KOPT-K1 (cell line): ENCODE measurements at regions not wholly inside any gene's neighbourhood (a gene's known extent, or its start where the extent isn't known, plus 50 kb on each side); places are given as distances from the start of the nearest gene placed in this dataset.
"Not testable (repeated sequence)": the region's sequence is repeated elsewhere in the genome, so short reads cannot be mapped to it uniquely, and the experiment has no call there.

Experiments used
- H3K27ac ChIP-seq: fragments of 200-600 bp; sonication (generic); 2 replicates; pipeline ENCODE4 v1.5.1; 2016; ENCODE audit warnings: antibody characterized with exemption, mild to moderate bottlenecking, low read depth, low read length; ENCODE audit not compliant: poor library complexity, severe bottlenecking
- H3K36me3 ChIP-seq: fragments of 200-600 bp; sonication (generic); 2 replicates; pipeline ENCODE4 v1.5.1; 2017; ENCODE audit warnings: antibody characterized with exemption, mild to moderate bottlenecking, low read length, moderate library complexity; ENCODE audit not compliant: insufficient read depth
- H3K9me3 ChIP-seq: fragments of 200-600 bp; sonication (generic); 2 replicates; pipeline ENCODE4 v1.5.1; 2017; ENCODE audit warnings: antibody characterized with exemption, low read length, mild to moderate bottlenecking; ENCODE audit not compliant: insufficient read depth, poor library complexity, severe bottlenecking

DNA sequence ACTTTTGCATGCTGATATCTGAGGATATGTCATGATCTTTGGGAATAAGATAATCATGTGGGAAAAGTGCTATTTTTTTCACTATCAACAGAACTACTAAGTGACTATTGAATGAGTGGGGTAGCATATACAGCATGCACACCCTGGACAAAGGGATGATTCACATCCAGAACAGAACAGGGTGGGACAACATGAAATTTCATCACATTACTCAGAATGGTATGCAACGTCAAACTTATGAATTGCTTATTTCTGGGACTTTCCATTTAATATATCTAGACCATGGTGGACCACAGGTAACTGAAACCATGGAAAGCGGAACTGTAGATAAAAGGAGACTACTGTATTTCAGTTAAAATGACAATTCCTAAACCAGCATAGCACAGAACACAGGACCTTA lies 370.0 kb downstream of the HINT1 start:
- Histone ChIP-seq H3K36me3 (no peaks in the 10 kb centered on the region), H3K9me3 (no peaks in the 10 kb centered on the region), H3K27ac (no peak overlapping the region)

- Histone ChIP-seq H3K9me3 (no peaks in the 10 kb centered on the region), H3K36me3 (no peaks in the 10 kb centered on the region), H3K27ac (no peak overlapping the region)
Observed at GRCh38 chr5:130777794-130778193, 387.3 kb downstream of the HINT1 start.

DNA sequence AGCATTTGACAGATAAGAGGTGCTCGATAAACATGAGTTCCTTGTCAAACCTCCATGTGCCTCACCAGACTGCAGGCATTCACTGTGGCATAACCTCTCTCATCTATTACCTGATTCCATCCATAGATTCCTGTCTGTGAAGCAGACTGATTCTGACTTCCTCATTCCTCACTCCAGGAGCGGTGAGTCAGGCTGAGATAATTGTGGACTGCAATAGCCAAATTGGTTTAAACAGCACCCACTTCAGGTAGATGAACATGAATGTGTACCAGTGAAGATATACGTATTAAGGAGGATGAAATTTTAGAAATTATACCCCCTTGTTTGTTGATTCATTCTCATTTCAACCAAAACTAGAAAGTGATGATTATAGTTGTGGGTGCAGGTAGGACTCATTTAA lies 391.2 kb downstream of the HINT1 start:
- Histone ChIP-seq H3K27ac (no peak overlapping the region), H3K36me3 (no peaks in the 10 kb centered on the region), H3K9me3 (no peaks in the 10 kb centered on the region)

DNA sequence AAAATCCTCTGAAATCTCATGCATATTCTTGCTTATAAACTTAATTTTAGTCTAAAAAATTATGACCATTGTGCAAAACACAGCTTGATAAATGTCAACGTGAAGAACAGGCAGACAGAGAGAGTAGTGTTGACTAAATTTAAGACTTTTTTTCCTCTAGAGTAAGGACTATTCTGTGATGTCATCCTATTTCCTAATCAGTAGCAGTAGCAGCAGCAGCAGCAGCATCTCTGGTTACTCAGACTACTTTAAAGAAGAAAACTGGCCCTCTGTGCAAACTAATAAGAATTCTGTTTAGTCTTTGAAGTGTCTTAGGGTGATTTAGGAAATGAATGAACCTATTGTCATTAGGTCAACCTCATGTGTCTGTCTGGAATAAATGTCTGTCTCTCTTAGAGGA lies 403.0 kb downstream of the HINT1 start:
- Histone ChIP-seq H3K27ac (no peak overlapping the region), H3K36me3 (no peaks in the 10 kb centered on the region), H3K9me3 (no peaks in the 10 kb centered on the region)

- H3K27ac ChIP-seq = no peak overlapping the region
Observed at GRCh38 chr5:130759061-130759460, 406.0 kb downstream of the HINT1 start.

GRCh38 chr5:130747556-130747955 lies 417.5 kb downstream of the HINT1 start:
- no peak overlapping the region for H3K27ac ChIP-seq
- H3K9me3 ChIP-seq = no peaks in the 10 kb centered on the region
- no peaks in the 10 kb centered on the region for H3K36me3 ChIP-seq

More at GRCh38 chr5:130759061-130759460, 406.0 kb downstream of the HINT1 start:
- Histone ChIP-seq H3K9me3 (no peaks in the 10 kb centered on the region), H3K36me3 (no peaks in the 10 kb centered on the region)

DNA sequence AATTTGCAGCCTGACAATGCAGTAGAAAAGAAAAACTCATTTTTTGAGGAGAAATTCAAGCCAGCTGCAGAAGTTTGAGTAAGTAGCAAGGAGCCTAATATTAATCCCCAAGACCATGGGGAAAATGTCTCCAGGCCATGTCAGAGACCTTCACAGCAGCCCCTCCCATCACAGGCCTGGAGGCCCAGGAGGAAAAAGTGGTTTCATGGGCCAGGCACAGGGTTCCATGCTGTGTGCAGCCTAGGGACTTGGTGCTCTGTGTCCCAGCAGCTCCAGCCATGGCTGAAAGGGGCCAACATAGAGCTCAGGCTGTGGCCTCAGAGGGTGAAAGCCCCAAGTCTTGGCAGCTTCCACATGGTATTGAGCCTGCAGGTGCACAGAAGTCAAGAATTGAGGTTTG lies 418.4 kb downstream of the HINT1 start:
- not testable (repeated sequence) for H3K36me3 ChIP-seq, H3K27ac ChIP-seq, H3K9me3 ChIP-seq

DNA sequence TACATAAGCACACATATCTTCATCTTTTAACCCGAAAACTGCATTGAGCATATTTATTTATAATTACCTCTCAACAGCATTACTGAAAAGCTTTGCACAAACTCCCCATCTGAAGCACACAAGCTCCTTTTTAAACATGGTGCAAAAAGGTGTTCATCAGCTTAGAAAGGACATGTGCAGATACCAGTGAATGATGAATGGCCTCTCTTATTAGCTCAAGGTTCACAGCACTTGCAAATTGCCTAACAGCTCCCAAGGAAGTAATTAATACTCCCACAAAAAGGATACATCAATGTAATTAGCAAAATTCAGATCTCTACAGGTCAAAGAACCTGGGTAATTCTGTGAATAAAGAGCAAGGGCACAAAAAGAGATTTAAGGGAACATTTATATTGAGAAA lies 422.0 kb downstream of the HINT1 start:
- H3K36me3 ChIP-seq = no peaks in the 10 kb centered on the region
- H3K27ac ChIP-seq = no peak overlapping the region
- peaks cover 7% of the 10 kb centered on the region for H3K9me3 ChIP-seq

DNA sequence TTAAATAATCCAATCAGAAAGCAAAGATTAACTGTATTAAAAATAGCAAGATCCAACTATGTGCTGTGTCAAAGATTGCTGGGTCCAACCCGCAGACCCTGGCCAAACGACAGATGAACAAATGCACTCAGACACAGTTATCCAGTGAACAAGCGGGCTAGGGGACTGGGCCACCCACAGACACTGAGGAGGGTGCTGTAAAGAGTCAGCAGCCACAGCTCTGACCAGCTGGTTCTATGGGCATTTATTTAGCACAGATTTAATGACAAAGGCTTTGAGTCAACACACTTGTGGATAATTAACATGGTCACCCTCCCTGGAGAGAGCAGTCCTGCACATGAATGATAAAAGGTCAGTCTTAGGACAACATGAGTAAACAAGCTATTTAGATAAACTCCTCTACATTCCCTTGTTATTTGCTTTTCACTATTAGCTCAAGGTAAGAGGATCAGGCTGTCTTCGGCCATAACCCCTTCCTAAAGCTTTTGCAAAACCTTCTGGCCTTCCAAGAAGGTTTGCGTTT lies 424.9 kb downstream of the HINT1 start:
- Histone ChIP-seq H3K9me3 (peaks cover 7% of the 10 kb centered on the region), H3K27ac (no peak overlapping the region), H3K36me3 (no peaks in the 10 kb centered on the region)

- Histone ChIP-seq H3K9me3 (no peaks in the 10 kb centered on the region), H3K36me3 (no peaks in the 10 kb centered on the region), H3K27ac (no peak overlapping the region)
Observed at GRCh38 chr5:130731839-130732238, 433.2 kb downstream of the HINT1 start.

DNA sequence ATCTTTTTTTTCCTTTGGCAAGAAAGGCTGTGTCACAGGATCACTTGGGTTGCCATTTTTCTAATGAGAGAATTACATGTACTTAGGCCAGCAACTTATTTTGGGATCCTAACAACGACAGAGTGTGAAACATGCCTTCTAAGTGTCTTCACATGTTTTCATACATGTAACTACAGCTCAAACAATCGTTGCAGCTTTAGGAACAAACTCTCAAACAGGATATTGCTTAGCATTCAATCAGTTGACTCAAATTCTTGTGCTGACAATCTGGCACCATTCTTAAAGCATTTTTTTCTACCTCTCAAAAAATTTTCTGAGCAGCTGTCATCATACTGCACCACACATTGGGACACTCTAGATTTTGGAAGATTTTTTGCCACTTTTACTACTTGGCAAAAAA lies 435.5 kb downstream of the HINT1 start:
- Histone ChIP-seq H3K36me3 (no peaks in the 10 kb centered on the region), H3K27ac (no peak overlapping the region), H3K9me3 (no peaks in the 10 kb centered on the region)

DNA sequence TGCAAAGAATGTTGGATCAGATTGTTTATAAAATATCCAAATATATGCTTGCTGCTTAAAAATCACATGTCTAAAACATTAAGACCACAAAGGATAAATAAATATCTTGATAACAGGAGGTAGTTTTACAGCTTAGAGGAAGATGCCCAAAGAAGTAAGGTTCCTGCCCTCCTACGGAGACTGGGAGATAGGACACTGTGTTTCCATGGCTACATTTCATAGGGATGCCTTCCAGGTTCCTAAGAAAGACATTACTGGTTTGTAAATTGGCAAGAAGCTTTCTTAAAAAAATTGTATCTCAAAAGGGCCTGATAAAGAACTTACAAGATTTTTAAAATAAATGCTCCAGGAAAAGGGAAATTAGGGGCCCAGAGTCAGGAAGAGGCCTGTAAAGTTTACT lies 437.2 kb downstream of the HINT1 start:
- Histone ChIP-seq H3K36me3 (no peaks in the 10 kb centered on the region), H3K27ac (no peak overlapping the region)

DNA sequence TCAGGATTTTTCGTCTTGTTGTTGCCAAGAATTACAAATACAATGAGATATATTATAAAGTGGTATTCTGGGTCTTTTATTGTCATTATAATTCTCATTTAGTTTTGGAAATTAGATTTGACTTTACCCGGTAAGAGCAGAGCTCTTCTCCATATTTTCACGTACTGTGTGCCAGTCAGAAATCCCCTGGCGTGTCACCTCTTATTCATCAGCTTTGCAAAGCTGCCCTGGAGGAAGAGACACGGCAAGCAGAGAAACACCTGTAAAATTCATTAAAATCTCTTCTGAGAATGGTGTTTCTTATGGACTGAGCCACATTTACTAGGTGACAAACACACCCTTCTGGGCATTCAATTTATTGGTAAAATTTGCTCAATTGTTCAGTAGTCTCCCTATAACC lies 440.4 kb downstream of the HINT1 start:
- Histone ChIP-seq H3K9me3 (no peaks in the 10 kb centered on the region), H3K27ac (no peak overlapping the region), H3K36me3 (no peaks in the 10 kb centered on the region)

More for the DNA sequence above, 437.2 kb downstream of the HINT1 start:
- H3K9me3 ChIP-seq = no peaks in the 10 kb centered on the region

GRCh38 chr5:130720355-130720754 lies 444.7 kb downstream of the HINT1 start:
- Histone ChIP-seq H3K9me3 (no peaks in the 10 kb centered on the region), H3K36me3 (no peaks in the 10 kb centered on the region)

DNA sequence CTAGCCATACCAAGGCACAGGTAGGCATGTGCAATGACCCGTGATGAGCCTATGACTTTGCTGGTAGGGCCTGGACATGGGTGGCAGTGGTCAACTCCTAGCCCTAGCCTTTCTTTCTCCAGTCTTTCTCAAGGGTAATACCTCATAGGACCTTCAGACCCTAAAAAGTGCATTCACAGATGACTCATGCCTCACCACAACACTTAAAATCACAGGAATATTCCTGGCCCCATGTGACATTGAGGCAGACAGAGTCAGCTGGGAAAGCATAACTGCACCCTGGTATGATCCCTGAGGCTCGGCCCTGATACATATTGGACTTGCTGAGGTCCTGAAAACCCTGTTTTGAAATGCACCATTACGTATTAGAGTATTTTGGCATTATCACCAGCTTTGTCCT lies 449.5 kb downstream of the HINT1 start:
- no peak overlapping the region for H3K27ac ChIP-seq
- no peaks in the 10 kb centered on the region for H3K36me3 ChIP-seq
- no peaks in the 10 kb centered on the region for H3K9me3 ChIP-seq

More at GRCh38 chr5:130720355-130720754, 444.7 kb downstream of the HINT1 start:
- H3K27ac ChIP-seq = no peak overlapping the region

DNA sequence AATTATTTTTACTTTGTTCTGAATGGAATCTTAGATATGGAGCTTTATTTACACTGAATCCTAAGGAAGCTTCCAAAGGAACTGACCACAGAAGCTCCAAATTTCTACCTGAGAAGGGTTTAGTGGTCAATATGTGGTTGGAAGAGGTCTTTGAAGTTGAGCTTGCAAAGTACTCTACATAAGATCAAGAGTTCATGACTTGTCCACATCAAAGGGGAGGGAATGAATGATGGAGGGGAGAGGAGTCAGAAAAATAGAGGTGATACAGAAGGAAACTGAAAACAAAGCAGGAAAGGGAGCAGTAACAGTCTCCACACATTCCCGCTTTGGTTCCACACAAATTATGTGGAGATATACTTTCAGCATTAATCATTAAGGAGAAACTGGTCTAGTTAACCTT lies 450.9 kb downstream of the HINT1 start:
- H3K36me3 ChIP-seq = no peaks in the 10 kb centered on the region
- H3K9me3 ChIP-seq = no peaks in the 10 kb centered on the region
- H3K27ac ChIP-seq = no peak overlapping the region

- Histone ChIP-seq H3K27ac (no peak overlapping the region), H3K36me3 (no peaks in the 10 kb centered on the region), H3K9me3 (no peaks in the 10 kb centered on the region)
Observed at GRCh38 chr5:130712324-130712723, 452.7 kb downstream of the HINT1 start.
